ENCODE measurements at regions not wholly inside any gene's neighbourhood (a gene's known extent, or its start where the extent isn't known, plus 50 kb on each side); places are given as distances from the start of the nearest gene placed in this dataset.
"Not testable (repeated sequence)": the region's sequence is repeated elsewhere in the genome, so short reads cannot be mapped to it uniquely, and the experiment has no call there.

DNA sequence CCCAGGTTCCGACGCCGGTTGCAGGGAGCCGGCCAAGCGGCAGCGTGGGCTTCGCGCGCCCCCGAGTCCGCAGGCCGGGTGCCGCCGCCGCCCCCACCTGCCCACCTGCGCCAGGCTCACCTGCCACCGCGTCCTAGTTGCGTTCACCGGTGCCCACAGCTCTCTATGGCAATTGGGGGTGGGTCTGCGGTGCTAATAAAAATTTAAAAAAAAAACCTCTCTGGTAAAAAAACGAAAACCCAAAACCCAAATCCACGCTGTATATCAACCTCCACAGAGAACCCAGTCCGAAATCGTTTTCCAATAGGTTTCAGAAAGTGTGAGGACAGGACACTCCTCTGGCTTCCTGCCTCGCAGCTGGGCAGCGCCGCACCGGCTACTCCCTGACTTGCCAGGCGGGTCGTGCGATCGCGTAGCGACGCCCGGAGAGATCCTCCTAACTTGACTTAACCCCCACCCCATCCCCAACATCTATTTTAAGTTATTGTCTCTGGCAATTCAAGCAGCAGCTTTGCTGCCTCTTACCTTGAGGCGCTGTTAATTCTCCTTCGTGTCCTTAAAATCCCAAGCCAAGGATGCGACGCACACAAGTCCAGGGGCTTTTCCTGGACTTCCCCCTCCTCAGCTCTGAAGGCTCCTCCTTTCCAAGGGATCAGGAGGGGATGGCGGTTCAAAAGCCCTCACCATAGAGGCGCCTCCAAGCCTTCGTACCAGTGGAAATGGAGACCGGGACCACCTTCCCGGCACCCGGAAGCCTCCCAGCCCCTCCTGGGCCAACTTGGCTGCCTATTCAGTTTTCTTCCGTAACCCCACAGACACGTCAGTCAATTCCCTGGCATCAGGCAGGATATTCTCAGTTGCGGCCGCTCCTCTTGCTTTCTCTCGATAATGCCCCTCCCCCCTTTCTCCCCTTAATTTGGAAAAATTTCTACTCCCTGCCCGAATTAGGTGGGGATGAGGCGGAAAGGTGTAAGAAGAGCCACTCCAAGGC lies 1639.4 kb upstream of the C9orf72 start:
- no peak for DNase-seq (ENCODE audit: low read depth in 2 of 2)

DNA sequence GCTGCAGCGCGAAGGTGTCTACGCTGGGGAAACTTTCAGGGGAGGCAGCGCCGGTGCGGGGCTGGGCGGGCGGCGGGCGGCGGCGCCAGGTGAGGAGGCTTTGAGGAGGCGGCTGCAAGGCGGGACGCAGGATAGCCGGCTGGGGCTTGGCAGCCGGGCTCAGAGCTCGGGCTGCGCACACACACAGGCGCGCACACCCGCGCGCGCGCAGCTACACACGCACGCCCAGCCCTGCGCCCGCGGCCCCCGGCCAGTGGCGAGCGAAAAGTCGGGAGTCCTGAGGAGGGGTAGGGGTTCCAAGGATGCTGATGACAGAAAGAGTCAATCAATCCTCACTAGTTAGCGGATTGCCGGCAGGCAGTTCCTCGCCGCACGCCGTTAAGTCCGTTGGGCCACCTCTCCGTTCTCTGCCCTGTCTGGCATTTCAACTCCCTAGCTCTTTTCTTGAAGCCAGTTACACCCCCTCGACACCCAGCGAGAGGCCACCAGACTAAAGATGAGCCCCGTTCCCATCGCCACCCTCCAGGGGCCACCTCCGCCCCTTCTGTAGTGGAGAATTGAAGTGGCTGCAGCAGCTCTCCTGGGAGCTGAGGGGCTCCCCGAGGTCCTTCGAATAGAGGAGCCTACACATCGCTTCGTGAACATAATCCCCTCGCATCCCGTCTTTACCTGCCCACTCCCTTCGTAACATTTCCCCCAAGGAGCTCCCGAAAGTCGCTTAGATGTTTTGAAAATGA lies 1640.3 kb upstream of the C9orf72 start, which contains the start of gene LINGO2:
TSS of gene LINGO2 (minus strand) at position 185 of the 737 bp plus-strand sequence.
- DNase-seq (ENCODE audit: low read depth in 2 of 2) = no peak

DNA sequence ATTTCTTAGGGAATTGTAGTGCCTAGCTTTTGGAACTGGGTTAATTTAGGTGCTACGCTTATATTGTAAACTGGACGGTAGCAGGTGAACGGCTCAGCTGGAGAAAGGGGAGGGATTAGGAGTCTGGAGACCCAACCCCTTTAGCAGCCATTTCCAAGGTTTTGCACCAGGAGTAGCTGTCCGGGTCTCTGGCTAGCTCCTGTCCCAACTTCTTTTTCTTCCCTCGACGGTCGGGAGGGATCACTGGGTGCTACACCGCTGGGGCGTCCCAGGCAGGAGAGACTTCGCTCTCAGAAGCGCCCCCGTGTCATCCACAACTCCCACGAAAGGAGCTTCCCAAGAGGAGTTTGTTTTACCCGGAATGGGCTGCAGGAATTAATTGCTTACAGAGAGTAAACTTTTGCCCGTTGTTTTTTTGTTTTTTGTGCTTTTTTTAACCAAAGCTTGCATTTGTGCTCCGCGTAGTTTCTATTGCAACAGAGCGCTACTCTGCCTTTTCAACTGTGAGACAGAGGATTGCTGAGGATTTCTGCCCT lies 1640.9 kb upstream of the C9orf72 start:
- no peak for DNase-seq (ENCODE audit: low read depth in 2 of 2)

DNA sequence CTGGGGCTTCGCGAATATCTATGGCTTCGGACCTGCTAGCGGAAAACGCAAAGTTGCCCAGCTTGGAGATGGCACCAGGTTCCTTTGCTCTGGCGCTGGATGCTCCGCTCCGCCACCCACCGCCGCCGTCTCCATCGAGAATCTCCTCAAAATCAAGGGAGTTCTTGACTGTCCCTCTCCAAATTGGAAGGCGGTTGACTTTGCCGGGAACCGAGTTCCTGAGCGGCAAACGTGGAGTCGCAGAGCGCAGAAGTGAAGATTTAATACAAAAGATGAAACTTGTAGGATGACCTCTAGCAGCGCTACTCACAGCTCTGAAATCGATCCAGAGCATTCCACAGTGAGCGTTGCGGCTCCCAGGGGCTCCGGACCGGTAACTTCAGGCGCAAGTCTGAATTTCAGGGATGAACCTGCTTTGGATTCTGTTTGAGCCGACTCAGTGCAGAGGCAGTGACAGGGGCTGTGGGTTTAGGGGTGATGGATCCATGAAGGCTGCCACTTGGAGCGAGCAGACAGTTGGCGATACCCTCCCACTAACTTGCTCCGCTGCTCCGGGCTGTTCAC lies 1641.5 kb upstream of the C9orf72 start:
- no peak for DNase-seq (ENCODE audit: low read depth in 2 of 2)

DNA sequence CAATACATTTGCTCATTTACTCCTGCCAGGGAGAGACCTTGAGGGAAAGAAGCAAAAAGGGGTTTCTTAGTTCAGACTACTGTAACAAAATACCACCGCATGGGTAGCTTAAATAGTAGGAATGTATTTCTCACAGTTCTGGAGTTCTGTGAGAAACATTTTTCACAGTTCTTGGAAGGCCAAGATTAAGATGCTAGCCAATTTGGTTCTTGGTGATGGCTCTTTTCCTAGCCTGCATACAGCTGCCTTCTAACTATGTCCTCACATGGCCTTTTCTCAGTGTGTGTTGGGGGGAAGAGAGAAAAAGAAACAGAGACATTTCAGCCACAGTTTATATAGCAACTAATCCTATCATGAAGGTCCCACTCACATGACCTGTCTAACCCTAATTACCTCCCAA lies 1644.7 kb upstream of the C9orf72 start:
- DNase-seq (ENCODE audit: low read depth in 2 of 2) = no peak

DNA sequence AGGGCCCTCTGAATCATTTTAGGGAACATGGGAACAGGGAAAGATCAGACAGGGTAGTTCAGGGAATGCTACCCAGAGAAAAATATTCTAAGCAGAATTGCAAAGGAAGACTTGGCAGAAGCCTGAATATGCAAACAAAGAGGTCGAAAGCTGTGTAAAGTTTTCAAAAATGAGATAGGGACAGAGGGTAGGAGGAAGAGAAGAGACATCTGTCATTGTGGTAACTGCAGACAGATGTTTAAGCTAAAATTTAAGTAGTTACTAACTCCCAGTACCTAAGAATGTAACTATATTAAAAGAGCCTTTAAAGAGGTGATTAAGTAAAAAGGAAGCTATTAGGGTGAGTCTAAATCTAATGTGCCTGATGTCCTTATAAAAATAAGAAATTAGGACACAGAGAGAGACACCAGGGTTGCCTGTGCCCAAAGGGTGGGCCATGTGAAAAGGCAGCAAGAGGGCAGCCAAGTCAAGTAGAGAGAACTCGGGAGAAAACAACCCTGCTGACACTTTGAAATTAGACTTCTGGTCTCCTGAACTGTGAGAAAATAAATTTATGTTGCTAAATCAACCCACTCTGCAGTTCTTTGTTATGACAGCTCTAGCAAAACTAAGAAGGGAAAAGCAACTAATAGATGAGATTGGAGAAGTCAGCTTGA lies 1647.4 kb upstream of the C9orf72 start:
- no peak for DNase-seq (ENCODE audit: low read depth in 2 of 2)

DNA sequence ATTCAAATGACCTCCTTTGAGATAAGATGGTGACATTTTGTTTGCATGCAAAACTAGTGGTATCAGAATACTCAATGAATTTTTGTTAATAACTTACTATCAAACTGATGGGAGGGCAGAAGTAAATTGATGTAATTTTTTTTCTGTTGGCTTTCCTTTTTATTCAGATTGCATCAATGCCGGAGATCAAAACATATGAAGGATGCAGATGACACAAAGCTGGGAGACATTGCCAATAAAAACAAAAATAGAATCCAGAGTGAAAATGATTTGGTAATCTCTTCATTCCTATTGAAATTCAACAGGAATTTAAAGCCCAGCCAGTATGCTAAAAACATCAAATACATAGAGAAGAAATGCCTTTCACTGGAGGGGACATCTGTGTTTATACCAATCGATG lies 1655.3 kb upstream of the C9orf72 start:
- no peak for DNase-seq (ENCODE audit: low read depth in 2 of 2)

DNA sequence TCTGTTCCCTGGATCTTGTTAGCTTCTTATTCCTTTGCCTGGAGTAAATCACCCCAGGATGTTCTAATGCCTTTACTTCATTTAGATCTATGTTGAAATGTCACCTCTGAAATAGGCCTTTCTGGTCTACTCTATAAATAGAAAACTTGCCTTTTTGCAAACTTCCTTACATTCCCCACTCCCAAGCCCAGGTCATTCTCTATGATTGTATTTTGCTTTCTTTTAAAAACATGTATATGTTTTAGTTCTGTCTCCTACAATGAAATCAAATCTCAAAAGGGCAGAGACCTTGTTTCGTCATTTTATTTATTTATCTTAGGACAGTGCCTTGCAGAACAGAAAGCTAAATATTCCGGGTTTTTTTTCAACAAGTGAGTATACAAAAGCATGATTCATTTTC lies 1657.7 kb upstream of the C9orf72 start:
- no peak for DNase-seq (ENCODE audit: low read depth in 2 of 2)

DNA sequence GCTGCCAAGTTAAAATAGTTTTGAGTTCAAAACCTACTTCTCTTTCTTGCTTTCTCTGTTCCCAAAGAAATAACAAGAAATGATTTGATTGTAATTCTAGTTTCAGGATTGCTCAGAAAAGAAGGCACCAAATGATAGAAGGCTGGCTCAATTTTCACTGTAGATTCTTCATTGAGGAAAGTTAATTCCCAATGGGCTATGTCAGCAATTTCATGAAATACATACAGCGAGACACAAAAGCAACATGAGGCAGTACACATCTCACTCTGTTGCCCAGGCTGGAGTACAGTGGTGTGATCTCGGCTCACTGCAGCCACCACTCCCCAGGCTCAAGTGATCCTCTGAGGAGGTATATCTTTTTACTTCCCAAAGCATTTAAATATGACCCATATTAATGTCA lies 1659.9 kb upstream of the C9orf72 start:
- no peak for DNase-seq (ENCODE audit: low read depth in 2 of 2)

DNA sequence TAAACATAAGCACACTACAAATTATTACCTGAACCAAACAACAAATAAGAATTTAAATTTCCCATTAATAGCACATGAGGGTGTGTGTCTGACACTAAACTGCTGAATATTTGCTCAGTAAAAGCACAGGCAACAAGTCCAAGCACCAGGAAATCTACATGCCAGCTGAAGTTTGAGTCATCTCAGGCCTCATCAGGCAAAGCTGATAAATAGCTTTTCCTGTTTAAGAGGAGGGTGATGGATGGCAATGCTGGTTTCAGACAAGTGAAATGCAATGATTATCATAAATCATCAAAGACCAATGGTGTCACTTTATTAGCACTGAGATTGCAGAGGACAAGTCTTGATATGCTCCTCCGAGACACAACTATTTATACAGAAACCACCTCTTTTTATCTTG lies 1668.0 kb upstream of the C9orf72 start:
- DNase-seq (ENCODE audit: low read depth in 2 of 2) = no peak

DNA sequence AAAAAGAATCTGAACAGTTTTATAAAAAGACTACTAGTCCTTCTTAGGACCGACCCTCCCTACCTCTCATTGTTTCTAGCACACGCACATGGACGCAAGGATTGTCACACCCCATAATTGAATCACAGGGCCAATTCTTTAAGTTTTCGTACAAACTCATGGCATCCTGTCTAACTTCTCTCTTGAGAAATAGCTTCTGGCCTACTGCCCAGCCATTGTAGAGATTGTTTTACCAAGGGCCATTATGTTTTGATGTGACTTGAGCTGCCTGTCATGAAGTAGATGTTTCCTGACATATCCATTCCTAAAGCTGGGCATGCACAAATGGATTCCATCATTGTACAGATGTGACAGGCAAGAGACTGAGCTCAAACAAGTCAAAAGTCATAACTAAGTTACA lies 1672.1 kb upstream of the C9orf72 start:
- DNase-seq (ENCODE audit: low read depth in 2 of 2) = no peak

DNA sequence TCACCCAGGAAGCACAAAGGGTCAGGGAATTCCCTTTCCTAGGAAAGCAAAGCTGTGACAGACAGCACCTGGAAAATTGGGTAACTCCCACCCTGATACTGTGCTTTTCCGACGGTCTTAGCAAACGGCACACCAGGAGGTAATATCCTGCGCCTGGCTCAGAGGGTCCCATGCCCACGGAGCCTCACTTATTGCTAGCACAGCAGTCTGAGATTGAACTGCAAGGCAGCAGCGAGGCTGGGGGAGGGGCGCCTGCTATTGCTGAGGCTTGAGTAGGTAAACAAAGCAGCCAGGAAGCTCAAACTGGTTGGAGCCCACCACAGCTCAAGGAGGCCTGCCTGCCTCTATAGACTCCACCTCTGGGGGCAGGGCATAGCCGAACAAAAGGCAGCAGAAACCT lies 1697.1 kb upstream of the C9orf72 start:
- DNase-seq (ENCODE audit: low read depth in 2 of 2) = not testable (repeated sequence)

DNA sequence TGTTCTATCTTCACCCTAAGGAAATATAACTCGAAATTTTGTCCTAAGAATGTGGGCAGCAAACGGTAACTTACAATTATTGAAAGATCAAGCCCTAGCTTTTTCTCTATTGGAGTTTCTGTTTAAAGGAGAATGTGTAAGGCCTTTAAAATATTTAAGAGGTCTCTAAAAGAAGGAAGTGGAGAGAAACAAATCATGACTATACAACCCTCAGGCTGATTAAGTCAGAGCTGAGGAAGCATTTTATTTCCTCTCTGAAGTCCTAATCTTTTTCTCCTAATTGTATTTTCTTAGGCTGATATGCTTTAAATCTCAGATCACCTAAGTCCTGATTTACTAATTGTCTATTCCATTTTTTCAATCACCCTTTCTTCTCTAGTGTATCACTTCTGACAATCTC lies 1708.8 kb upstream of the C9orf72 start:
- no peak for DNase-seq (ENCODE audit: low read depth in 2 of 2)

DNA sequence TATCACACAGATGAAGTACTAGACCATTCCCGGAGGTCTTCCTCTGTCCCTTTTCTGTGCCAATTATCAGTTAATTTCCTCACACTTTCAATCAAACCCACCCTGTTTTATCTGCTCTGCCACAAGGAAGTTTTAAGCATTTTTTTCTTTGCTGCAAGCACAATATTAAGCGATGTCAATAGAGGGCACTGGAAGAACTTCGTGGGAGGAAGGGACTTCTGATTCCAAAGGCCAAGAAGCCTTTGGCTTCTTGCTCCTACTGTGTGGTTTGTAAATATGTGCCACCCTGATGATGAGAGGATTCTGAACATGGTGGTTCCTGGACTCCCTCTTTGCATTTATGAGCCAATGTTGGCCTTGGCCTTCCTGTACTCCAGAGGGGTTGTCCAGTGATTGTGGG lies 1712.5 kb upstream of the C9orf72 start:
- no peak for DNase-seq (ENCODE audit: low read depth in 2 of 2)

DNA sequence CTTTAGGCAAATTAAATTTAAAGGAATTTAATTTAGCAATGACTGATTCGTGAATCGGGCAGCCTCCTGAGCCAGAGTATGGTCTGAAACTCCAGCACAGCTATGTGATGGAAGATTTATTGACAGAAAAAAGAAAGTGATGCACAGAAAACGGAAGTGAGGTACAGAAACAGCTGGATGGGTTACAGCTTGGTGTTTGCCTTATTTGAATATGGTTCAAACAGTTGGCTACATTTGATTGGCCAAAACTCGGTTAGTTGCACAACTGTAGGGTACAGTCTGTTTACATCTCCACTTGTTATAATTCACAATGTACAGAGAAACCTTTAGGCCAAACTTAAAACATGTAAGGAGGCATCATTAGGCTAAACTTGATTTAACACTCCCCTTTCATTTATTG lies 1716.1 kb upstream of the C9orf72 start:
- no peak for DNase-seq (ENCODE audit: low read depth in 2 of 2)

DNA sequence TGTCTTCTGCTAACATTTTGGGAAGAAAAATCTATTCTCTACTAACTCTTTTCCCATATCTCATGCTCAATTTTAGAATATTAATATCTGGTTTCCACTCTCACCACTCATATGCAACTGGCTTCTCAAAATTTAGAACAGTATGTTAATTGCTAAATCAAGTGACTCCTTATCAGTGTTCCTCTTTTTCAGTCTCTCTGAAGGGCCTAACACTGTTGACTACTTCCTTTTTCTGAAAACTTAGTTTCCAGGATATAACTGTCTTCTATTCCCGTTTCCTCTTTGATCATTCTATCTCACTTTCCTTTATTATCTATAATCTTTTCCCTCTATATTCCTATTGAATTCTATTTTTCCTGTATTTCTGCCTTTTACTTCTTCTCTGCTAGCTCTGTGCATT lies 1717.2 kb upstream of the C9orf72 start:
- no peak for DNase-seq (ENCODE audit: low read depth in 2 of 2)

DNA sequence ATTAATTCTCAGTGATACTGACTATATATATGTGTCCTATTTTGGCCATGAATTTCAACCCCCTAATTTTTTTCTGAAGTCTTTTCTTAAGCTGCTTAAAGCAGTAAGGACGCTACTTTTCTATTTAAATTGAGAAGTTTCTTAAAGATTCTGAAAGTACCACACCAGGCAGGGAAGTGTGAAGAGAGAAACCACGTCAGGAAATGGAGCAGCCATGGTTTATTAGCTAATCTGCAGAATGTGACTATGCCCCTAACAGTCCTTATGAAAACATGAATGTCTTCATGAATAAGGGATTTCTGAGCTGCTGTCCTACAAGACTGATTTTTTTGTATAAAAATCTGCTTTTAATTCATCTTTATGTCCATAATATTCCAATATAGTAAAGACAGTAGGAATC lies 1724.3 kb upstream of the C9orf72 start:
- no peak for DNase-seq (ENCODE audit: low read depth in 2 of 2)

DNA sequence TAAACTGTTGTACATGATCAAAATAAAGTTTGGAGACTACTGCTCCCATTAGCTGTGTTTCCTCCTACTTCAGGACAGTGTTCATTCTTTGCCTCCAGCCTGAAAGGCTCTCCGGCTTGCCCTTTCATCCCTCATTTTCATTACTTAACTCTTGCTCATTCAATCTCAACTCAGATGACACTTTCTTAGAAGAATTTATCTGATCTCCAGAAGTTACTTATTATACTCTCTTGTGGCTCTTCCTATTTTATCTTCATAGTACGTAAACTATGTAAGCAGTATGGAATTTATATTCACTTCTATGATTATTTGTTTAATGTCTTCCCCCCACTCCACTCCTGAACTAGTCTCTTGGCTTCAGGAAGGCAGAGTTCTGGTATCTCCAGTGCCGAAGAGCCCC lies 1737.9 kb upstream of the C9orf72 start:
- DNase-seq (ENCODE audit: low read depth in 2 of 2) = peak; percentile 5 to 9

DNA sequence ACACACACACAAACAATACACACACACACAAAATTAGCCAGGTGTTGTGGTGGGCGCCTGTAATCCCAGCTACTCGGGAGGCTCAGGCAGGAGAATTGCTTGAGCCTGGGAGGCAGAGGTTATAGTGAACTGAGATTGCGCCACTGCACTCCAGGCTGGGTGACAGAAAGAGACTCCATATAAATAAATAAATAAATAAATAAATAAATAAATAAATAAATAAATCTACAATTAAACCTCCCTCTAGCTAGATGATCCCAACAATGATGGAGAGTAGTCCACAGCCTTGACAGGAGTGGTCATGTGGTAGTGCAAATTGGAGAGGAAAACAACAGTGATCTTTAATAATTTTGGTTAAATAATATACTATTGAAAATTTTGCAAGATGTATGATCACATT lies 1739.0 kb upstream of the C9orf72 start:
- DNase-seq (ENCODE audit: low read depth in 2 of 2) = no peak

DNA sequence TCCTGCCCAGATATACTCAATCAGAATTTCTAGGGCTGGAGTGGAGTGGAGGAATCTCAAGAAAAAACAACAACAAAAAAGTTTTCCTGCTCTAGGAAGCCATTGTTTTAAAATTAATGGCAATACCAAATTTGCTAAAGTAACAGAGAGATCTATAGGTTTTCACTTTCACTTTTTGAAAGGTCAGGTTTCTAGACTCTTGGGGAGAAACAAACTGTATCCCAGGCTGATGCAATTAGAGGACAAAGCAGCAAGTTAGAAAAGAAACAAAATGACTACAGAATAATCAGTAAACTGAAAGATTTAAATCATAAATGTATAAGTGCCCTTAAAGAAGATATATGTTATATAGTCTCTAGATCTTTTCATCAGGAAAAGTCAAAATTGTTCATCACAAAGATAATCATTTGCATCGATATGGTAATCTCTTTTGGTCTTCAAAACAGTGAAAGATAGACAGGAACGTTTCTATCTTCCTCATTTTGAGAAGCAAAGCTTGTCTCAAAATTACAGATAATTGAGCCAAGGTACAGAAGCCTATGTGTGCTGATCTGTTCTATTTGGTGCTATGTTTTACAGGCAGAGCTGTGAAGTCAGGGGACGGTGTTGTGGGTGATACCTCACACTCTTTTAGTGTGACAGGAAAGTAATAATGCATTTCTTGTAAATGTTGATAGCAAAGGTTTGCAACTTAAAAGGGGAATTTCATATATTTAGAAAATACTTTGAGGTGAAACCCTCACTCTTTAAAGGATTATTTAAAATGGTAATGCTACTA lies 1746.6 kb upstream of the C9orf72 start:
- DNase-seq (ENCODE audit: low read depth in 2 of 2) = no peak

DNA sequence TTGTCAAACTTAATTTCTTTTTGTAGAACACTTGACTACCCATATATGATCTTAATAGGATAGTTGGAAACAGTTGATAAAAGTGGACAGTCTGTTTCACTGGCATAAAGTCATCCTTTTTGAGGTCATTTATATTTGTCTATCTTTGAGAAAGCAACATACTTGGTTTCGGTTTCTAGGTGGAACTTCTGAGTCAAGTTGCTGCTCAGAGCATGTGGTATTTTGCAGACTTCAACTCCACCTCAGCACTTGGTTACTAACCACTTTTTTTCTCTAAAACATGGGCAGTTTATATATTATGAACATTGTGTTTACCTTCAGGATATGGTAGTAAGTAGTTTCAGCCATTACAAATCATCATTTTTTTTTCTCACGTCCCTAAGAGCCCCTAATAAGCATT lies 1749.0 kb upstream of the C9orf72 start:
- DNase-seq (ENCODE audit: low read depth in 2 of 2) = no peak
